DND-41 (cell line): ENCODE measurements at regions not wholly inside any gene's neighbourhood (a gene's known extent, or its start where the extent isn't known, plus 50 kb on each side); places are given as distances from the start of the nearest gene placed in this dataset.

ENCODE experiments used
- ATAC-seq: fragments of 200-7000 bp; cut with Tn5 transposase; 3 replicates; pipeline ENCODE4 v1.9.1; 2021; ENCODE audit warnings: low read depth; ENCODE audit not compliant: insufficient read depth
- DNase-seq: peaks from one replicate; pipeline ENCODE4 v3.0.0-alpha.2; 2020
- H2AFZ ChIP-seq: 2 replicates; pipeline ENCODE4 v1.6.0; 2012; ENCODE audit warnings: low read depth, low read length
- H3K27ac ChIP-seq: 2 replicates; pipeline ENCODE4 v1.5.1; 2012; ENCODE audit warnings: low read length, inconsistent platforms
- H3K27me3 ChIP-seq: fragments of 200-600 bp; sonication (generic); 2 replicates; pipeline ENCODE4 v1.6.0; 2012; ENCODE audit warnings: low read length, mild to moderate bottlenecking, inconsistent platforms; ENCODE audit not compliant: insufficient read depth, poor library complexity
- H3K36me3 ChIP-seq: 2 replicates; pipeline ENCODE4 v1.5.1; 2012; ENCODE audit warnings: low read length, inconsistent platforms; ENCODE audit not compliant: insufficient read depth
- H3K4me1 ChIP-seq: 2 replicates; pipeline ENCODE4 v1.5.1; 2012; ENCODE audit warnings: mild to moderate bottlenecking, low read length; ENCODE audit not compliant: insufficient read depth
- H3K4me2 ChIP-seq: 2 replicates; pipeline ENCODE4 v1.6.0; 2012; ENCODE audit warnings: mild to moderate bottlenecking, moderate library complexity, low read length, inconsistent platforms; ENCODE audit not compliant: insufficient read depth
- H3K4me3 ChIP-seq, 2 experiments: fragments of 200-600 bp in 1 of 2; shearing (Covaris generic) in 1 of 2; 2 replicates each; pipeline ENCODE4 v1.5.1; 2012 to 2016; ENCODE audit warnings: inconsistent platforms in 2 of 2, low read length in 2 of 2, mild to moderate bottlenecking in 2 of 2, low read depth in 1 of 2, moderate library complexity in 1 of 2
- H3K79me2 ChIP-seq: 2 replicates; pipeline ENCODE4 v1.6.0; 2012; ENCODE audit warnings: low read length, inconsistent platforms; ENCODE audit not compliant: insufficient read depth
- H3K9ac ChIP-seq: 2 replicates; pipeline ENCODE4 v1.6.0; 2012; ENCODE audit warnings: low read depth, mild to moderate bottlenecking, inconsistent platforms, low read length, moderate library complexity
- H3K9me3 ChIP-seq: 2 replicates; pipeline ENCODE4 v1.5.1; 2012; ENCODE audit warnings: low read length, moderate library complexity, mild to moderate bottlenecking, inconsistent platforms; ENCODE audit not compliant: insufficient read depth, severe bottlenecking
- H4K20me1 ChIP-seq: 2 replicates; pipeline ENCODE4 v1.6.0; 2012; ENCODE audit warnings: low read length; ENCODE audit not compliant: insufficient read depth
- EZH2 ChIP-seq: IDR thresholded peaks from 3 replicates; pipeline ENCODE4 v1.6.1; 2012; ENCODE audit warnings: borderline replicate concordance, low read depth, mild to moderate bottlenecking, moderate library complexity, low read length, inconsistent platforms; ENCODE audit not compliant: severe bottlenecking
- TF ChIP-seq, protein P1 (sequence below): IDR thresholded peaks from 2 replicates; pipeline ENCODE4 v1.5.1; 2012; ENCODE audit warnings: borderline replicate concordance, low read length, moderate library complexity, mild to moderate bottlenecking; ENCODE audit not compliant: poor library complexity, severe bottlenecking; ENCODE audit errors: extremely low read depth

- Histone ChIP-seq H3K4me1 (no peaks in the 10 kb centered on the region), H3K9me3 (no peaks in the 10 kb centered on the region), H3K79me2 (no peaks in the 10 kb centered on the region), H3K36me3 (no peaks in the 10 kb centered on the region), H3K27ac (no peak overlapping the region), H2AFZ (no peak overlapping the region), H4K20me1 (no peaks in the 10 kb centered on the region), H3K4me2 (no peak overlapping the region), H3K9ac (no peak overlapping the region), H3K4me3 (no peak overlapping the region), H3K27me3 (no peaks in the 10 kb centered on the region)
- TF ChIP-seq, protein P1, sequence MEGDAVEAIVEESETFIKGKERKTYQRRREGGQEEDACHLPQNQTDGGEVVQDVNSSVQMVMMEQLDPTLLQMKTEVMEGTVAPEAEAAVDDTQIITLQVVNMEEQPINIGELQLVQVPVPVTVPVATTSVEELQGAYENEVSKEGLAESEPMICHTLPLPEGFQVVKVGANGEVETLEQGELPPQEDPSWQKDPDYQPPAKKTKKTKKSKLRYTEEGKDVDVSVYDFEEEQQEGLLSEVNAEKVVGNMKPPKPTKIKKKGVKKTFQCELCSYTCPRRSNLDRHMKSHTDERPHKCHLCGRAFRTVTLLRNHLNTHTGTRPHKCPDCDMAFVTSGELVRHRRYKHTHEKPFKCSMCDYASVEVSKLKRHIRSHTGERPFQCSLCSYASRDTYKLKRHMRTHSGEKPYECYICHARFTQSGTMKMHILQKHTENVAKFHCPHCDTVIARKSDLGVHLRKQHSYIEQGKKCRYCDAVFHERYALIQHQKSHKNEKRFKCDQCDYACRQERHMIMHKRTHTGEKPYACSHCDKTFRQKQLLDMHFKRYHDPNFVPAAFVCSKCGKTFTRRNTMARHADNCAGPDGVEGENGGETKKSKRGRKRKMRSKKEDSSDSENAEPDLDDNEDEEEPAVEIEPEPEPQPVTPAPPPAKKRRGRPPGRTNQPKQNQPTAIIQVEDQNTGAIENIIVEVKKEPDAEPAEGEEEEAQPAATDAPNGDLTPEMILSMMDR = no peak
- no peak for TF ChIP-seq EZH2
- no peak for DNase-seq
- ATAC-seq = no peak
Observed at GRCh38 chr7:115191526-115191925, 269.6 kb downstream of the MDFIC start.

DNA sequence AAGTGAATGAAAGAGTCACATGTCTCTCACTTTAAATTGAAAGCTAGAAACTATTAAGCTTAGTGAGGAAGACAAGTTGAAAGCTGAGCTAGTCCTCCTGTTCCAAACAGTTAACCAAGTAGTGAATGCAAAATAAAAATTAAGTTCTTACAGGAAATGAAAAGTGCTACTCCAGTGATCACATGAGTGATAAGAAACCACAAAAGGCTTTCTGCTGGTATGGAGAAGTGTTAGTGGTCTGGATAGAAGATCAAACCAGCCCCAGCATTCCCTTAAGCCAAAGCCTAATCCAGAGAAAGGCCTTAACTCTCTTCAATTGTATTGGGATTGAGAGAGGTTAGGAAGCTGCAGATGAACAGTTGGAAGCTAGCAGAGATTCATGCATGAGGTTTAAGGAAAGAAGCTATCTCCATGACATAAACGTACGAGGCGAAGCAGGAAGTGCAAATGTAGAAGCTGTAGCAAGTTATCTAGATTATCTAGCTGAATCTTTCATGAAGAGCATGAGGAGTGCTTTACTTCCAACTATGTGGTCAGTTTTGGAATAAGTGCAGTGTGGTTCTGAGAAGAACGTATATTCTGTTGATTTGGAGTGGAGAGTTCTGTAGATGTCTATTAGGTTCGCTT, 261.6 kb downstream of the MDFIC start:
- Histone ChIP-seq H4K20me1 (no peaks in the 10 kb centered on the region), H3K36me3 (no peaks in the 10 kb centered on the region), H3K9ac (no peak overlapping the region), H3K4me2 (peak overlapping the region; percentile 46), H3K9me3 (no peaks in the 10 kb centered on the region), H3K4me1 (peaks cover 29% of the 10 kb centered on the region), H2AFZ (peak overlapping the region; percentile 36; the same call in 1 of the 2 replicates), H3K79me2 (no peaks in the 10 kb centered on the region), H3K27ac (peak overlapping the region; percentile 71), H3K27me3 (no peaks in the 10 kb centered on the region), H3K4me3 (peak overlapping the region in 1 of 2 experiments; percentile 20; a peak in 2 of 4 replicates)
- no peak for TF ChIP-seq EZH2
- TF ChIP-seq, protein P1 = no peak
- DNase-seq (peak; percentile 33), ATAC-seq (peak; percentile 88)

- Histone ChIP-seq H3K4me2 (no peak overlapping the region), H3K27ac (no peak overlapping the region), H3K36me3 (no peaks in the 10 kb centered on the region), H3K27me3 (no peaks in the 10 kb centered on the region), H3K9me3 (no peaks in the 10 kb centered on the region), H3K9ac (no peak overlapping the region), H3K79me2 (no peaks in the 10 kb centered on the region), H4K20me1 (no peaks in the 10 kb centered on the region), H3K4me1 (peaks cover 19% of the 10 kb centered on the region), H3K4me3 (no peak overlapping the region), H2AFZ (no peak overlapping the region)
- DNase-seq = no peak
- TF ChIP-seq, protein P1 = no peak
- no peak for TF ChIP-seq EZH2
- no peak for ATAC-seq
Observed at GRCh38 chr7:115178835-115179234, 256.9 kb downstream of the MDFIC start.

DNA sequence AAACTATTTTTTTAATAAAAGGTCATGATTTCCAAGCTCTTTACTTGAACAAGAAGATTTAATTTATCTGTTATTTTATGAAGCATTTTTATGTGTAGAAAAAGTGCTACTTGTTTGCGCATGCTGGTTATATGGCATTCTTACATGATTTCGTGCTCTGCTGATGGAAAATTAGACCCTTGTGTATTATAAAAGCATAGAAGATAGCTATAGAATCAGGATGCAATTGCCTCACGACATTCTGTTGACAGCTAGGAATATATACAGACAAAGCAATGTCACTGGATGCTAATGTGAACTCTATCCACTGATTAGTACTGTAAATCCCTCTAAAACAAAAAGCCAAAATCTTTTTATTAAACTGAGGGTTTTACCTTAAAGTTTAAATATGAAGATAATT, 255.9 kb downstream of the MDFIC start:
- H3K4me1 ChIP-seq = peaks cover 9% of the 10 kb centered on the region
- ATAC-seq (no peak), DNase-seq (no peak)
- no peaks in the 10 kb centered on the region for H3K9me3 ChIP-seq
- no peak overlapping the region for H3K4me3 ChIP-seq
- no peak for TF ChIP-seq EZH2
- TF ChIP-seq, protein P1 = no peak
- no peak overlapping the region for H3K9ac ChIP-seq
- H3K27me3 ChIP-seq = no peaks in the 10 kb centered on the region
- no peaks in the 10 kb centered on the region for H3K36me3 ChIP-seq
- H2AFZ ChIP-seq = no peak overlapping the region
- no peak overlapping the region for H3K4me2 ChIP-seq
- no peaks in the 10 kb centered on the region for H3K79me2 ChIP-seq
- H3K27ac ChIP-seq = no peak overlapping the region
- H4K20me1 ChIP-seq = no peaks in the 10 kb centered on the region
